ENCODE measurements at regions not wholly inside any gene's neighbourhood (a gene's known extent, or its start where the extent isn't known, plus 50 kb on each side); places are given as distances from the start of the nearest gene placed in this dataset.

GRCh38 chr10:61554925-61555324 is 101.7 kb upstream of the TMEM26 start:
- Histone ChIP-seq H4K91ac (ENCODE audit: insufficient read depth, low read depth, low read length) (no peak overlapping the region), H3K9me1 (ENCODE audit: insufficient read depth, low read length) (no peaks in the 10 kb centered on the region), H3K4me2 (ENCODE audit: low read depth, low read length) (no peak overlapping the region), H2BK5ac (ENCODE audit: low read depth, low read length, poor library complexity, severe bottlenecking) (no peak overlapping the region), H3K4me1 (ENCODE audit: control insufficient read depth, insufficient read depth, low read length) (no peaks in the 10 kb centered on the region), H3K27me3 (ENCODE audit: control insufficient read depth, insufficient read depth, low read length) (no peaks in the 10 kb centered on the region), H3K4me3 (ENCODE audit: insufficient read depth, low read depth, low read length) (no peak overlapping the region), H2AK5ac (ENCODE audit: low read depth, low read length) (no peak overlapping the region), H3K79me1 (ENCODE audit: low read depth in 1 of 2, low read length in 2 of 2) (no peaks in the 10 kb centered on the region), H4K5ac (ENCODE audit: low read depth, low read length) (no peak overlapping the region), H3K18ac (ENCODE audit: low read depth, low read length) (no peak overlapping the region), H2AK9ac (replicated peaks; ENCODE audit: low read depth, low read length, poor library complexity) (no peak overlapping the region), H3K14ac (replicated peaks; ENCODE audit: low read depth, low read length) (no peak overlapping the region), H3K27ac (ENCODE audit: insufficient read depth, low read length) (no peak overlapping the region), H2BK120ac (ENCODE audit: low read depth, low read length) (no peak overlapping the region), H3K36me3 (ENCODE audit: control insufficient read depth, insufficient read depth, low read length) (no peaks in the 10 kb centered on the region), H3K23ac (ENCODE audit: low read depth, low read length) (no peak overlapping the region), H2AFZ (replicated peaks; ENCODE audit: low read length, poor library complexity) (no peak overlapping the region), H3K9me3 (ENCODE audit: control insufficient read depth, insufficient read depth, low read length) (no peaks in the 10 kb centered on the region), H4K8ac (ENCODE audit: low read depth in 2 of 2, low read length in 2 of 2) (no peak overlapping the region), H3K4ac (ENCODE audit: low read depth, low read length) (no peak overlapping the region), H2BK20ac (ENCODE audit: low read depth, low read length) (no peak overlapping the region), H2BK15ac (ENCODE audit: low read depth, low read length) (no peak overlapping the region), H3K9ac (ENCODE audit: low read depth, low read length) (no peak overlapping the region), H4K20me1 (ENCODE audit: insufficient read depth, low read length) (no peaks in the 10 kb centered on the region), H3K56ac (ENCODE audit: extremely low read depth, insufficient read depth, low read length) (no peak overlapping the region)
- no peak for DNase-seq
- no CpG with 5 or more reads among the region's 5 CpGs for WGBS, 2 experiments (ENCODE audit: extremely low coverage in 2 of 2, insufficient read length in 1 of 2)
- CTCF ChIA-PET: no interaction called here
- dilution Hi-C loops (cut with HindIII; ENCODE audit: low sequenced_read_pairs, unreplicated experiment) (no loop called here), in situ Hi-C loops (cut with MboI; ENCODE audit: low sequenced_read_pairs) (no loop called here), intact Hi-C loops (cut with micrococcal nuclease) (no loop called here)
- ATAC-seq (ENCODE audit: low read depth): no peak
- no TSS peak for BruUV-seq (replicated peaks)
- POLR2A ChIA-PET (ENCODE audit: unreplicated experiment): interaction anchor here (0.6 kb wide), 1 partner anchor 49 kb away, joined by 4 read pairs; no protein-coding TSS in a partner anchor
- TF ChIP-seq BHLHE40 (IDR thresholded peaks at IDR 0.05; ENCODE audit: low read depth, low read length): no peak
- TF ChIP-seq, protein P1, sequence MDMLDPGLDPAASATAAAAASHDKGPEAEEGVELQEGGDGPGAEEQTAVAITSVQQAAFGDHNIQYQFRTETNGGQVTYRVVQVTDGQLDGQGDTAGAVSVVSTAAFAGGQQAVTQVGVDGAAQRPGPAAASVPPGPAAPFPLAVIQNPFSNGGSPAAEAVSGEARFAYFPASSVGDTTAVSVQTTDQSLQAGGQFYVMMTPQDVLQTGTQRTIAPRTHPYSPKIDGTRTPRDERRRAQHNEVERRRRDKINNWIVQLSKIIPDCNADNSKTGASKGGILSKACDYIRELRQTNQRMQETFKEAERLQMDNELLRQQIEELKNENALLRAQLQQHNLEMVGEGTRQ (IDR thresholded peaks at IDR 0.05; ENCODE audit: low read depth, low read length): no peak
- TF ChIP-seq ELK1 (IDR thresholded peaks at IDR 0.05; ENCODE audit: borderline replicate concordance, low read depth, low read length): no peak
- TF ChIP-seq, protein P2, sequence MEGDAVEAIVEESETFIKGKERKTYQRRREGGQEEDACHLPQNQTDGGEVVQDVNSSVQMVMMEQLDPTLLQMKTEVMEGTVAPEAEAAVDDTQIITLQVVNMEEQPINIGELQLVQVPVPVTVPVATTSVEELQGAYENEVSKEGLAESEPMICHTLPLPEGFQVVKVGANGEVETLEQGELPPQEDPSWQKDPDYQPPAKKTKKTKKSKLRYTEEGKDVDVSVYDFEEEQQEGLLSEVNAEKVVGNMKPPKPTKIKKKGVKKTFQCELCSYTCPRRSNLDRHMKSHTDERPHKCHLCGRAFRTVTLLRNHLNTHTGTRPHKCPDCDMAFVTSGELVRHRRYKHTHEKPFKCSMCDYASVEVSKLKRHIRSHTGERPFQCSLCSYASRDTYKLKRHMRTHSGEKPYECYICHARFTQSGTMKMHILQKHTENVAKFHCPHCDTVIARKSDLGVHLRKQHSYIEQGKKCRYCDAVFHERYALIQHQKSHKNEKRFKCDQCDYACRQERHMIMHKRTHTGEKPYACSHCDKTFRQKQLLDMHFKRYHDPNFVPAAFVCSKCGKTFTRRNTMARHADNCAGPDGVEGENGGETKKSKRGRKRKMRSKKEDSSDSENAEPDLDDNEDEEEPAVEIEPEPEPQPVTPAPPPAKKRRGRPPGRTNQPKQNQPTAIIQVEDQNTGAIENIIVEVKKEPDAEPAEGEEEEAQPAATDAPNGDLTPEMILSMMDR (conservative IDR thresholded peaks at IDR 0.05; ENCODE audit: low read depth, low read length): no peak
- peak; percentile 79 for TF ChIP-seq CEBPB (IDR thresholded peaks at IDR 0.05; ENCODE audit: low read depth, low read length)
